ENCODE measurements at regions not wholly inside any gene's neighbourhood (a gene's known extent, or its start where the extent isn't known, plus 50 kb on each side); places are given as distances from the start of the nearest gene placed in this dataset.

GRCh38 chr3:35392187-35392586, 247.1 kb upstream of the ARPP21 start:
- H3K36me3 ChIP-seq (replicated peaks): no peaks in the 10 kb centered on the region
- no peaks in the 10 kb centered on the region for H3K27me3 ChIP-seq (replicated peaks)
- TF ChIP-seq CTCF (IDR thresholded peaks at IDR 0.05; ENCODE audit: low read depth, low read length, missing control alignments): no peak
- H3K4me3 ChIP-seq (ENCODE audit: low read depth, low read length): no peak overlapping the region
- no peak overlapping the region for H3K27ac ChIP-seq
- in situ Hi-C loops (cut with HindIII; ENCODE audit: low pct_ligation_motif_present, low sequenced_read_pairs): no loop called here
- DNase-seq: no peak

DNA sequence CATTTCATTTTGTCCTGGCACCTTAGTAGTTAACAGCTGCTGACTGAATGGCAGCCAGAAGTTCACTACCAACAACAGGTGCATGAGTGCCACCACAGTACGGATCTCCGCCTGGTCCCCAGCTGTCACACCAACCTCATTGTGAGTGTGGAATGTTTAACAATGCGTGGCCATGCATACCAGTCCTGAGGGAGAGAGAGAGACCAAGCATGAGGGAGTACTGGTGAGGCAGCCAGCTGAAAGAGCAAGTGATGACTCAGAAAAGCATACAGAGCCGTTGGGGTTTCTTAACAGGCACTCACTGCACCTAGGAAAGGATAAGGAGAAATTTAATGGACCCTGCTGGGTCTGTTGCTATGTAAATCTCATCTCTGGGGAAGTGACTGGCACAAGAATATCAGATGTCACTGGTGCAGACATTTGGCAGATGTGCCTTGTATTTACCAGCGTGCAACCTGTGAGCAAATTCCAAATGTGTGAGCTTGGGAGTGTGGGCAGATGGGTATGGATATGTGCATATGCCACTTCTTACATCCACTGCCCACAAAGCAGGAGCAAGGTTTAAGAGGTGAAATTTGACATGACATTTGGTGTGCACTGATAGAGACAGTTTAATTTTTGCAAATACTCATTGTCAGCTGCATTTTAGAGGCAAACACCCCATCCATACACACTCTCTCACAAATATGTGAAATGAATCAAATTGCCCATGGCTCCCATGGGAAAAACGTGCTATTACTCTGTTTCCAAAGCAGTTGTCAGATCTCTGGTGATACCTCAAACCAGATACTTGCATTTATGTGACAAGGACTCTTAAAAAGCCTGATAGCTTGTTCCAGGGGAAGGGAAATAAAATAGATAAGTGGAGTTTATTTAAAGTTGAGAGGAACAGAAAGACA, 245.2 kb upstream of the ARPP21 start:
- H3K4me3 ChIP-seq (ENCODE audit: low read depth, low read length): no peak overlapping the region
- H3K27me3 ChIP-seq (replicated peaks): no peaks in the 10 kb centered on the region
- no peaks in the 10 kb centered on the region for H3K36me3 ChIP-seq (replicated peaks)
- H3K27ac ChIP-seq: no peak overlapping the region
- peak; percentile 58 for DNase-seq
- in situ Hi-C loops (cut with HindIII; ENCODE audit: low pct_ligation_motif_present, low sequenced_read_pairs): no loop called here
- no peak for TF ChIP-seq CTCF (IDR thresholded peaks at IDR 0.05; ENCODE audit: low read depth, low read length, missing control alignments)

- H3K36me3 ChIP-seq (replicated peaks): no peaks in the 10 kb centered on the region
- DNase-seq: no peak
- H3K4me3 ChIP-seq (ENCODE audit: low read depth, low read length): no peak overlapping the region
- no peak for TF ChIP-seq CTCF (IDR thresholded peaks at IDR 0.05; ENCODE audit: low read depth, low read length, missing control alignments)
- H3K27ac ChIP-seq: no peak overlapping the region
- H3K27me3 ChIP-seq (replicated peaks): no peaks in the 10 kb centered on the region
- in situ Hi-C loops (cut with HindIII; ENCODE audit: low pct_ligation_motif_present, low sequenced_read_pairs): no loop called here
These were observed 244.4 kb upstream of the ARPP21 start for GRCh38 chr3:35394905-35395304.

GRCh38 chr3:35401671-35402070, 237.7 kb upstream of the ARPP21 start:
- H3K27ac ChIP-seq: no peak overlapping the region
- H3K4me3 ChIP-seq (ENCODE audit: low read depth, low read length): no peak overlapping the region
- H3K36me3 ChIP-seq (replicated peaks): no peaks in the 10 kb centered on the region
- in situ Hi-C loops (cut with HindIII; ENCODE audit: low pct_ligation_motif_present, low sequenced_read_pairs): no loop called here
- TF ChIP-seq CTCF (IDR thresholded peaks at IDR 0.05; ENCODE audit: low read depth, low read length, missing control alignments): no peak
- H3K27me3 ChIP-seq (replicated peaks): no peaks in the 10 kb centered on the region
- DNase-seq: no peak

DNA sequence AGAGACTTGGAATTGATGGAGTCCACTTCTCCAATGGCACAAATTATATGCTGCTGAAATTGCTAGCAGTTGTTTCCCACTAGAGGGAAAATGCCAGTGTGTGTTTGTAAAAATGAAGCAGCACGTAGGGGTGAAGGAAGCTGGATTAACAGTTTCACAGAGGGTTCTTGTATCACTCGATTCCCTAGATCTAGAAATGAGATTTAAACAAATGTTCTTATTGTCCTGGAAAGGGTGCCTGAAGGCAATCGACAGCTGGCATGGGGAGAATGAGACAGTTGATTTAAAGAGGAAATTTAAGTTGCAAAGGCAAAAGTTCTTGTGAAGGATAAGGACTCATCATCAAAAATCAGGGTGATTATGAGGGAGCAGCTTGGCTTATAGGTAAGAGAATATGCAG, 234.8 kb upstream of the ARPP21 start:
- H3K27me3 ChIP-seq (replicated peaks): no peaks in the 10 kb centered on the region
- no peak for DNase-seq
- TF ChIP-seq CTCF (IDR thresholded peaks at IDR 0.05; ENCODE audit: low read depth, low read length, missing control alignments): no peak
- no peaks in the 10 kb centered on the region for H3K36me3 ChIP-seq (replicated peaks)
- H3K4me3 ChIP-seq (ENCODE audit: low read depth, low read length): no peak overlapping the region
- no peak overlapping the region for H3K27ac ChIP-seq
- in situ Hi-C loops (cut with HindIII; ENCODE audit: low pct_ligation_motif_present, low sequenced_read_pairs): no loop called here

- no peak for DNase-seq
These were observed 230.4 kb upstream of the ARPP21 start for GRCh38 chr3:35408882-35409281.

More at GRCh38 chr3:35408882-35409281, 230.4 kb upstream of the ARPP21 start:
- no peak overlapping the region for H3K27ac ChIP-seq
- H3K27me3 ChIP-seq (replicated peaks): no peaks in the 10 kb centered on the region
- no peaks in the 10 kb centered on the region for H3K36me3 ChIP-seq (replicated peaks)
- H3K4me3 ChIP-seq (ENCODE audit: low read depth, low read length): no peak overlapping the region
- in situ Hi-C loops (cut with HindIII; ENCODE audit: low pct_ligation_motif_present, low sequenced_read_pairs): no loop called here
- no peak for TF ChIP-seq CTCF (IDR thresholded peaks at IDR 0.05; ENCODE audit: low read depth, low read length, missing control alignments)

Data from brain microvascular endothelial cell (primary cell).